HPDE6-E6E7 (cell line): ENCODE measurements at regions not wholly inside any gene's neighbourhood (a gene's known extent, or its start where the extent isn't known, plus 50 kb on each side); places are given as distances from the start of the nearest gene placed in this dataset.

ENCODE experiments used
- DNase-seq: peaks from one replicate; pipeline ENCODE4 v3.0.0; 2011; ENCODE audit warnings: missing footprints; ENCODE audit errors: extremely low spot score

- no peak for DNase-seq
These were observed 249.4 kb upstream of the MDFIC2 start for GRCh38 chr3:70561796-70562195.

DNA sequence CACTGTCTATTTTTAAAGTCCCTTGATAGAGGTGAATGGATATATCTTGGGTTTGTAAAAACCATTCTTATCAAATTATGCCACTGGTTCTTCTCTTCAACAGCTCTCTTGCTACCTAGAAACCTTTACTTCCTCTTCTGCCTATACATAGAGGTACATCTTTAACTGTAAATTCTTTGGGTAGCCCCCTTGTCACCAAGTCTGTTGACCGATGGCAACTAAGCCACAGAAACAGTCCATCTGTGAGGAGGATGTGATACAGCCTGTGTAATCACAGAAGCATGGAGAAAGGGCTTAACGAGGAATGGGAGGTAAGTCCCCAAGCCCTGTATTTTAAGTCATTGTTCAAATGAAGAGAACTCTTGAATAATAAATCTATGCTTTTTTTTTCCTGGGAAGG lies 246.5 kb upstream of the MDFIC2 start:
- DNase-seq: no peak

DNA sequence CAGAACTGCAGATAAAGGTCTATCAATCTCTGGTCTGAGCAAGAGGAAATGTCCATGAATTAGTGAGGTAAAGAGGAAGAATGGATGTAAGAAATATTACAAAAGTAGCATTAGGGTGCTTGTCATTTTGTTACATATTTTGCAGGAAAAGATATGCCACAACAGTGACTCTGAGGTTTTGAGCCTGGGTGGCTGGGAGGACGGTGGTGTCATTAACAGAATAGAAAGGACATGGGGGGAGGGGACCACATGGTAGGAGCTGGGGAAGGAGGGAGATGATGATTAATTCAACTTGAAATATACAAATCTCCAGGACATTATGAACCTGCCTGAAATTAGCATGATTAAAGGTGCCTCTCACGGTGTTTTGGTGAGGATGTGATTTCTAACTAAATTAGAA lies 245.5 kb upstream of the MDFIC2 start:
- no peak for DNase-seq

GRCh38 chr3:70556056-70556455 lies 243.6 kb upstream of the MDFIC2 start:
- no peak for DNase-seq

GRCh38 chr3:70554170-70554569 lies 241.7 kb upstream of the MDFIC2 start:
- no peak for DNase-seq

GRCh38 chr3:70550723-70551319 lies 238.4 kb upstream of the MDFIC2 start:
- DNase-seq: no peak

DNA sequence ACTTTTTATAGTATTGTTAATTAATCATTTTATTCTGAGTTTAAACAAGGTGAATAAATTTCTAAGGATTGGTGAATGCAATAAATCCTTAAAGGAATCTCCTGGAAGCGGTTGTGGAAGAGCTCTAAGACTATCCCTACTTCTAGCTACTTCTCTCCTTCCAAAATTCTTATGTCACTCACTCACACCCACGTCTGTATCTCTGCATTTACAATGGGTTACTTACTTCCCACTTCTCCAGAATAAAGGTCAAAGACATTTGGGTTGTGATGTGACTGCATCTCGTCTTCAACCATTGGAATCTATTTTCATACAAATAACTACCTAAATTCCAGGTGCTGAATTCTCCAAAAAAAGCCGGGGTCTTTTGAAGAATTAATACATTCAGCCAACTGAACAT lies 234.2 kb upstream of the MDFIC2 start:
- DNase-seq: no peak

GRCh38 chr3:70543493-70543892 lies 231.1 kb upstream of the MDFIC2 start:
- DNase-seq: no peak

- no peak for DNase-seq
These were observed 227.5 kb upstream of the MDFIC2 start for GRCh38 chr3:70539908-70540307.

GRCh38 chr3:70532806-70533205 lies 220.4 kb upstream of the MDFIC2 start:
- no peak for DNase-seq

DNA sequence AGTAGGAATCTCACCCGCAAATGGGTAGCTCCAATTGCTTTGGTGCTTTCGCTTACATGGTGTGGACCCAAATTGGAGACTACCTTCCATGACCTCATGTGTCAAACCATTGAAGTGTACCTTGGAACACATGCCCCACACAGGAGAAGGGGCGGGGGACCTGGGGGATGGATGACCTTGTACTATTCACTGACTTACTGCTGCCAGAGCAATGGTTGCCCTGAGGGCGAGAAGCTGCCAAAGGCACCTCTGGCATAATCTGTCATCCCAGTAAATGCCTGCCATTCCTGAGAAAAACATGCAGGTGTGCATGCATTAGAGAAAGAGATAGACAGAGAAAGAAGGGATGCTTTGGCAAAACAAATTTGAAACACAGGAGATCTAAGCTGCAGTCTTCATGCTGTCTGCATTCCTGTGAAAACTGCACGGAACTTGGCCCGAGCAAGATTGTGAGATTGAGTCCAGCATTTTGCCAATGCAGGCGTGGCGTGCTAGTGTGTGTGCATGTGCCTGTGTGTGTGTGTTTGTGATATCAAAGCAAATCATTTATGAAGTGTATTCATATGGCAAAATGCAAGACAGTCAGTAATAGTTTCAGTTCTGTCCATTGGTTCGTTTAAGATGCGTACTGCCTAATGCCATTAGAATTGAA lies 219.5 kb upstream of the MDFIC2 start:
- no peak for DNase-seq

- DNase-seq: peak; percentile 0
These were observed 218.7 kb upstream of the MDFIC2 start for GRCh38 chr3:70531063-70531657.

DNA sequence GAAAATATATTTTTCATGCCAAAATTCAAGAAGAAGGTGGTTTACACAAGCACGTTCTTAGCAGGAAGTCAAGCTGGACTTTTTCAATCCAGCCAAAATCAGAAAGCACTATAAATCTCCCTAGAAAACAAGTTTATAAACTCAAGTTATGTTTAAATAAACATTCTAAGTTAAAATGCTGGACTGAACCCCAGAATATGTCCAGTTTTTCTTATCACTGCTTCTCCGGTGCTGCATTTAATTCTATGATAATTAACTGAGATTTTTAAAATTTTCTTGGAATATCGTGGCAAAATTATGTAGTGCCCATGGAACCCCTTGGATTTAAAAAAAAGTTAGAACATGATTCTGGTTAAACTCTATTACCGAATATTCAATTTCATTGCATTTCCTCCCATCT lies 218.2 kb upstream of the MDFIC2 start:
- no peak for DNase-seq

- no peak for DNase-seq
These were observed 214.6 kb upstream of the MDFIC2 start for GRCh38 chr3:70527026-70527425.

DNA sequence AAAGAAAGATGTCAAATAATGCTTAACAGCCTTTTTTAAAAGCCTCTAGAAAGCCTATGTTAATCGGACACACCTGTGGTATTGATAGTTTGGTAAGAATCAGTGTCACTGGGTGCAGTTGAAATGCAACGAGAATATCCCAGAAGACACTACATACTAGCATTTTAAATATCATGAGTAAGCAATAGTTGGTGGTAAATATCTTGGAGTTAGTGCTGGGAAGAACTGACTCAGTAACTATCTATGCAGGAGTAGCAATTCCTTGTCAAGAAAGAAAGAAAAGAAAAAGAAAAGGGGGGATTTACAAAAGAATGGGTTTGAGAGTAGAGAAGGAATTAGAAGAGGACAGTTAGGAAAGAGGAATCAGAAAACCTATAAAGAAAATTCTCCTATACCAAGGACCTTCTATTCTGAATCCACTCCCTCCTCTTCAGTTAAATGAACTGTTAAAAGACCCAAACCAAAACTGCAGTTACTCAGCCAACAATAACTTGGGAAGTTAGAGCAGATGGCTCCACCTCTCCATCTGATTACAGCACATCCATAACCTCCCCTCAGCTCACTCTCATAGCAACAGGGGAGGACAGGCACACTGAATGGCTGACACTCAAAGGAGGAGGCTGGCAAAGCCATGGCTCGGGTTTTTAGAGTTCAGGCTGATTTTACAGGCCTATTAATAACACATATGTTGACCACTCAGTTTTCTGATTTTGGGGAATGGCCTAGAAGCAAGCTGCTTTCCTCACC lies 207.6 kb upstream of the MDFIC2 start:
- DNase-seq: no peak

GRCh38 chr3:70519026-70519425 lies 206.6 kb upstream of the MDFIC2 start:
- DNase-seq: no peak

DNA sequence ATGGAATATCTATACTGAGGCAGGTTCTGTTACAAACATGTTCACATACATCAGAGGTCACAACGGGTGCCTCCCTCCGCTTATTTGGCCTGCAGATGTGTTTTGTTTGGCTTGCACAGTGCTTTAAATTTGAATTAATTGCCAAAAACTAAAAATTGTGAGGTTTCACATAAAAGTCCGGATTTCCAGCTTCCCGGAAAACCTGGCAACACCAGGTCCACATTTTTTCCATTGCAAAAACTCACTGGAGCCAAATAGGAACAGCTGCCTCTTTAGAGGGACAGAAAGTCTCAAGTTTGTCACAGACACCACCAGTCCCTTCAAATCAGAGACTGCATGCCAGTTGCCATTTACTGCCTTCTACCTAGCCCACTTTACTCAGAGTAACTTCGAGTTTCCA lies 205.9 kb upstream of the MDFIC2 start:
- DNase-seq: no peak

DNA sequence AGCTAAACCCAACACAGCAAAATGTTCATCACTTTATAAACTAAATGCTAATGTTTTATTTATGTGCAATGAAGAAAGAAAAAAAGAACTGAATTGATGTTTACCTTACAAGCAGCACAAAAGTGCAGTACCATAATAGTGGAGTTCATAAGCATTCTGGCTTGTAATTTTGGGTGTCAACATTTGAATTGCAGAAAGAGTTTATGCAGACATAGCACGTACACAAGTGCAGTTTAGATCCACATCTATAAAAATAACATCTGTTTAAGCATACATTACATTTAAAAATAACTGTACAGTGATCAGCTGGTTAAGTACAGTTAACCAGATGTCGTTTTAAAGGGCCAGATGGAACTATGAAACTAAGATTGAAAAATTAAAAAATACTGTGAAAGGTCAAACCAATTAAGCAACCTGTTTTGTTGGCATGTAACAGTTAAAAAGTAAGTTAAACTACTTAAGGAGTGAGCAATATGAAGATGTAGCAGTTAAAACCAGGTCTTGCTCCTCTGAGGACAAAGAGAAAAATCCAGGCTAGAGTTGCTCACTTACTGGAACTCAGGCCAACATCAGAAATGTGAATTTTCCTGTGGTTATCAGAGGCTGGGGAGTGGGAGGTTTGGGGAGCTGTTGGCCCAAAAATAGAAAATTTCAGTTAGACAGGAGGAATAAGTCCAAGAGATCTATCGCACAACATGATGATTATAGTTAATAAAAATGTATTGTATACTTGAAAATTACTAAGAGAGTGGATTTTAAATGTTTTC lies 204.9 kb upstream of the MDFIC2 start:
- no peak for DNase-seq

GRCh38 chr3:70516076-70516475 lies 203.6 kb upstream of the MDFIC2 start:
- DNase-seq: no peak

DNA sequence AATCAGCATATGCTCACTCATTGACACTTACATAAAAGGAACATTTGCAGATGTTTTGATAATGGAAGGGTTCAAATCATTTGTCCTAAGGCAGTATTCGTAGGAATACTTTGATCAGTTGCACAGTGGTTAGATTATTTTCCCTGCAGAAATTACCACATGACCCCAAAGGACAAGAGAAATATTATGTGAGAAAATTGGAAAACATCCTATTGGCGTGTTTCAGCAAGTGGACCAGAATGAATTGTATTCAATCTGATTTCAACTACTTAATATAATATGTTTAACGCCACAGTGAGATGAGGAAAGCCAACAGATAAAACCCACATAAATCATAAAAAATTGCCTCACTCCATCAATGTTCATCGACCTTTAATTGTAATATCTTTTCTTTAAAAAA lies 195.0 kb upstream of the MDFIC2 start:
- no peak for DNase-seq

DNA sequence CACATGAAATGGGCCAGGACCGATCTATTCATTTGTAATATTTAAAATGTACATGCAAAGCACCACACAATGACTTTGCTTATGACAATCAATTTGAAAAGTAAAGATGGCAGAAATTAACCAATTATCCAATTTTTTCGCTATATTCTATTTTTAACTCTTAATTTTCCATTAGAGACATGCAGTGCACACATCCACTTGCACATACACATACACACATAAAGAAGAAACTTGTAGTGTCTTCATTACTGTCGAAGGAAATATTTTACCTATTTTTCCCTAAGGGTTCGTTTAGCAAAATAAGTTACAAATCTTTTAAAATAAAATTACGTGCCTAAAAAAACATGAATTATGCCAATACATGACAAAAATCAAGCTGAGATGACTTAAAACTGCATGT lies 194.3 kb upstream of the MDFIC2 start:
- DNase-seq: no peak

DNA sequence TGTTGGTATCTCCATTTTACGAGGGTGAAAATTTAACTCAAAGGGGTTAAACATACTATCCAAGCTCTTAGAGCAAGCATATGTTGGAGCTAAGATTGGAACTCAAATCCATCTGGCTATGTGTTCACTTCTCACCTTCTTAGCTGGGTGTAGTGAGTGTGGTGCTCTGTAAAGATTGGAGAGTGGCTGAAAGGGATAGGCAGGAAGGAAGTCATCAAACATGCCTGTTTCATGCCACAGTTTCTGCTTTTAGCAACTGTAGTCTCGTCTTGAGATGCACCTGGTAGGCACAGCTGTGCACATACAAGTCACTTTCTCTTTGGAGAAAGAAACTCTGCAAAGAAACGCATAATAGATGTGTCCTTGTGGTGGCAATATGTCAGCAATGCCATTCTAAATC lies 189.1 kb upstream of the MDFIC2 start:
- DNase-seq: no peak
